ENCODE measurements at regions not wholly inside any gene's neighbourhood (a gene's known extent, or its start where the extent isn't known, plus 50 kb on each side); places are given as distances from the start of the nearest gene placed in this dataset.
A peak's percentile ranks its signal among the peaks of the same experiment; 100 is the strongest.

DNA sequence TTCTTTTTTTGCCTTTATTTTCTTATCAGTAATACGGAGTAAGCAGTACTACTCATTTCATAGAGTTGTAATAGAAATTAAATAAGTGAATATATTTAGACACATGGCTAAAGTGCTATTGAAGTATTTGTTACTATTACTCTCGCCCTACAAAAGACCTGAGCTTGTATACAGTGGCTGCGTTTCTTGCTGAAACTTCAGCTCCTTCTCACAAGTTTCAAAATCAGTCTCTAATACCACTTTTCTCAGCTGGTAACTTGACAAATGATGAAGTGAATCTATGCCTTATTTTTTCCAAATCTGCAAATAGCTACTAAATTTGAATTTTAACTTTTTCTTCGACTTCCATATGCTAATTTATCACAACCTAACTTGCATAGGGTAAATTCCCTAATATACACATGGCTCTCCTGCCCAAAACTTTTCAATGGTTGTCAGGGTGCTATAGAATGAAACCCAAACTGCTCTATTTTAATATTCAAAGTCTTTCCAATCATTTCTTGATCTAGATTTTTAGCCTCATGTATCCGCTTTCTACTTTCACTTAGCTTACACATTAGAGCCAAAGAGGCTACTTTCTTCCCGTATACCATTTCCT is 347.8 kb upstream of the GULP1 start:
- DNase-seq = no peak

DNA sequence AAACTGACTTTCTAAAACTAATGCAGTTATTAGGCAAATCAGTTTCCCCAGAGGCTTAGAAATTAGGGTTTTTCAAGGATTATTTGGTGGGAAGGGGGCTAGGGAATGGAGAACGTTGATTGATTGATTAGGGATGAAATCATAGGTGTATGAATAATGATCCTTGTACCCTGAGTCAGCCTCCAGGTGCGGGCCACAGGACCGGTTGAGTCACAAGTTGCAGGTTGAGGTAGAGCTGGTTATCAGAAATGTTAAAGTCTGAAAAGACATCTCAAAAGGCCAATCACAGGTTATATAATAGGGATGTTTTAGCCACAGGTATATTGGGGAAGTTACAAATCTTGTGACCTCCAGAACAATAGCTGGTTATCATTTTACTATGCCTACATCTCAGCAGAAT is 341.8 kb upstream of the GULP1 start:
- no peak for DNase-seq

DNA sequence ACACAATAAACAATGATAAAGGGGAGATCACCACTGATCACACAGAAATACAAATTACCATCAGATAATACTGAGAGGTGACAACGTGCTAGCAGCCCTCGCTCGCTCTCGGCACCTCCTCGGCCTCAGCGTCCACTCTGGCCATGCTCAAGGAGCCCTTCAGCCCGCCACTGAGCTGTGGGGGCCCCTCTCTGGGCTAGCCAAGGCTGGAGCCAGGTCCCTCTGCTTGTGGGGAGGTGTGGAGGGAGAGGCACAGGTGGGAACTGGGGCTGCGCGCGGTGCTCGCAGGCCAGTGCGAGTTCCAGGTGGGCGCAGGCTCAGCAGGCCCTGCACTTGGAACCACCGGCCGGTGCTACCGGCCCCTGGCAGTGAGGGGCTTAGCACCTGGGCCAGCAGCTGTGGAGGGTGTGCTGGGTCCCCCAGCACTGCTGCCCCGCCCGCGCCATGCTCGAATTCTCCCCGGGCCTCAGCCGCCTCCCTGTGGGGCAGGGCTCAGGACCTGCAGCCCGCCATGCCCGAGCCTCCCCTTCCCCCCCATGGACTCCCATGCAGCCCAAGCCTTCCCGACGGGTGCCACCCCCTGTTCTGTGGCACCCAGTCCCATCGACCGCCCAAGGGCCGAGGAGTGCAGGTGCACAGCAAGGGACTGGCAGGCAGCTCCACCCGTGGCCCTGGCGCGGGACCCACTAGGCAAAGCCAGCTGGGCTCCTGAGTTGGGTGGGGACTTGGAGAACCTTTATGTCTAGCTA is 340.0 kb upstream of the GULP1 start:
- no peak for DNase-seq

DNA sequence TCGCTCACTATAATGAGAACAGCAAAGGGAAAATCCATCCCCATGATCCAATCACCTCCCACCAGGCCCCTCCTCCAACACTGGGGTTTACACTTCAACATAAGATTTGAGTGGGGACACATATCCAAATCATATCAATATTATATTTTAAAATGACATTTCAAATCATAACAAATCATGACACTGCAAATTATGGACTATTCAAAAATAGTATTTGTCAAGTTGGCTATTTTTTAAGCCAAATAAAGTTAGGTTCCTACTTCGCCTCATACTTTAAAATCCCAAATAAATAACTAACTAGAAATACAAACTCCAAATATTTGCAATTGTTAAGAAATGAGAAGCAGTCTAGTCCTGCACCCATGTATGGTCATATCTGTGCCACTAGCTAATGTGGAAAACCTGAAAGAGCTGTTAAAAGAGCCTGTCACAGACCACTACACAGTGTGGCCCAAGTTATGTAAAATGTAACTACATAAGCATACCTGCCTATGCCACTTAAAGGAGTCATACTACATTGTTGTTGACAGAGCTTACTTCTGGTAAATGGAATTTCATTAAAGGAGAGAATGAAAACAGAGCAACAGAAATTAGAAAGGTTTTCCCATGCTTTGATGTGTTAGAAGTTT is 334.7 kb upstream of the GULP1 start:
- DNase-seq = no peak

DNA sequence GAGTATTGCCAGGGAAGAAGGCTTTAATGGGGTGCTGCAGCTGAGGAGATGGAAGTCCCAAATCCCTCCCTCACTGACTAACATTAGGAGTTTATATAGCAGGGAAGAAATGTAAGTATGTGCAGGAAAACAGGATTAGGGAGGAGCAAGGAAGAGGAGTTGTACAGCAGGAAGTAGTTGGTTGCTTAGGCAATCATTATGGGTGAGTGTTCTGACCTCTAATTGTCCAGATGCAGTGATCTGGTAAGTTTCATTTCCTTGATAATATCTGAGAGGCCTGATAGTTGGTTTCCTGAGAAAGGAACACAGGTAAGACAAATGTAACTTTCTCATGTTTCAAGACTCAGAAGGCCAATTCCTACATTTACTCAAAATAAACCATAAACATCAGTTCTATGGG is 331.9 kb upstream of the GULP1 start:
- peak; percentile 1 for DNase-seq

DNA sequence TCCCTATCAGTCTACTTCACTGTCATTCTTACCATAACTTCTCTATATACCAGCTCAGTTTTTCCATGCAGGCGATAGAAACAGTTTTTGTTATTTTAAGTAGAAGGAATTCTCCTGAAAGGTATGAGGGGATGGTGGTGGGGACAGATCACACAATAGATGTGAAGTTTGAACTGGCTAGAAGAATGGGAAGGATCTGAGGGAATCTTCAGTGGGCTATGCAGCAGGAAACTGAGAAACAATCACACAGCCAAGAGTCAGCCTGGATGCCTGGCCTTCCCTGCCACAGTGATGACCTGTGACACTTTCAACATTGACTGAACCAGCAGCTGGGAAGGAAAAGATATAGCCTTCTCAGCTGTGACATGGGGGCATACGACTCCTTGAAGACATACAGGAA is 329.1 kb upstream of the GULP1 start:
- DNase-seq = peak; percentile 8

DNA sequence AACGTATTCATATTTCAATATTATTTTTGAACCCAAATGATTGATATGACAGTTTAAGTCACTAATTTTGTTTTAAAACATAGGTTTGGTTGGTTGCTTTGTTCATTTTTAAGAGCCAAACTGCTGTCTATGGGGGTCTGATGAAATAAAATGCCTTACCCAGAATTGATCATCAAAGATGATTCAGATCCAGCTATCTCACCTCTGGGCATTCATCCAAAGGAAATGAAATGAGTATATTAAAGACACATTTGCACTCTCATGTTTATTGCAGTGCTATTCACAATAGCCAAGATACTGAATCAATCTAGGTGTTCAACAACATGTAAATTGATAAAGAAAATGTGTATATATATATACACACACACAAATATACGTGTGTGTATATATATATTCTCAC is 326.9 kb upstream of the GULP1 start:
- no peak for DNase-seq

DNA sequence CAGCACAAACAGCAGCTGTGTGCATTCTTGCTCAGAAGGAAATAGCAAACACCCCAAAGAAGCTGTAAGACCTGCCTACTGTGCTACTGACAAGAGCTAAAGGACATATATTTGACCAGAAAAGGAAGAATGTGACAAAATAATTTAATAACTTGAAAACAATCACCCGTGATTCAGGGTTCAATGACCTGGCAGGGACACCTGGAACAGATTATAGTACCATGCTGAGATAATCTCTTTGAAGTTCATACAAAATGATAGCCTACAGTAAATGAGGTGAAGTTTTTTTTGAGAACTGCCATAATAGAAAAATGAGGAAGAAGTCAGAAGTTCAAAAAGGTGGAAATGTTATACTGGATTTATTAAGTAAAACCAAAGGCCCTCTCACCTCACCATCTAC is 324.8 kb upstream of the GULP1 start:
- no peak for DNase-seq

DNA sequence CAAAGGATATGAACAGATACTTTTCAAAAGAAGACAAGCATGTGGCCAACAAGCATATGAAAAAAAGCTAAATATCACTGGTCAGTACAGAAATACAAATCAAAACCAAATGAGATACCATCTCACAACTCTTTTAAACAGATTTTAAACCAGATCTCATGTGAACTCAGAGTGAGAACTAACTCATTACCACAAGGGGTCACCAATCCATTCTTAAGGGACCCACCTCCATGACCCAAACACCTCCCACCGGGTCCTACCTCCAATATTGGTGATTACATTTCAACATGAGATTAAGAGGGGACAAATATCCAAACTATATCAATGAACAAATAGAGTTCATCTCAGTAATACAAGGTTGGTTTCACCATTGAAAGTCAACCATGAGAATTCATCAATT is 319.8 kb upstream of the GULP1 start:
- no peak for DNase-seq

DNA sequence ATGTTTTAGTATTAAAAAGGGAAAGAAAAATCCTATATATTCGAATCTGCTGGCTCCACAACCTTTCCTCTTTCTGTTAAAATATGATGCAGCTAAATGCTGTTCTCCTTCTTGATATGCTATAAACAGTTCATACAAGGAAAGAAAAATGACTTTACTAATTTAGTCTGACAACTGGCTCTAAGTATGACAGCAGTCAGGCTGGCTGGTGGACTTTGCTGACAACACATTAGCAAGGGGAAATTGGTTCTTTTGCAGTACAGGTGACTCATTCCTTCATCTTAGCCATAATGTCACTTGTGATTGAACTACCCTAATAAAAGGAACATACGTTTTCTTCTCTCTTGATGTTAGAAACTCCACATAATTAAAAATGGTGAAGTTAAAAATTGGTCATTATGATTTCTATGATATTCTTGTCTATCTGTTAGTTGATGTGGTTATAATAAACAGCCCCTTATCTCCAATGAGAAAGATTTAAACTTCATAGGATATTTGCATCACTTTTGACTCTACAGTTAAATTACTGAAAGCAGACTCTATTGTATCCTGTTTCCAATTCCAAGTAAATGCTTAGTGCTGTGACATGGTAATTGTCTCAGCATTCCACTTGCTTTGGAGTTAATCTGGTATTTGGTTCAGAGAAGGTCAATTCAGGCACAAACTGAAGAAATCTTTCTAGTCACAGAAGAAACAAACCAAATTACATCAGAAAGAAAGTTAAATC is 315.3 kb upstream of the GULP1 start:
- no peak for DNase-seq

DNA sequence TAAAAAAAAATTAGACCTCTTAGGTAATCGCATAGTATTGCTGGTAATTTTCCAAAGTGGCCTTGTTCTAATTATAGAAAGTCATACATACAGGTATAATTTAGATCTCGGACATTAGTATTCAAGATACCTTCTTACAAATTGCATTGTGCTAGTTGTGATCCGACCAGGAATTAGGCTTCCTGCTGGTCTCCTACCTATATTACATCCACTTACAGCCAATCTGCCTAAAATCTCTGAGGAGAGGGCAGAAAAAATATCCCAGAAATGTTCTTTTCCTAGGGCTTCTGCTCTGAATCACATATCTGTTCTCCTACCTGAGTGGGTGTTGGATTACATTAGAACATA is 314.7 kb upstream of the GULP1 start:
- no peak for DNase-seq

DNA sequence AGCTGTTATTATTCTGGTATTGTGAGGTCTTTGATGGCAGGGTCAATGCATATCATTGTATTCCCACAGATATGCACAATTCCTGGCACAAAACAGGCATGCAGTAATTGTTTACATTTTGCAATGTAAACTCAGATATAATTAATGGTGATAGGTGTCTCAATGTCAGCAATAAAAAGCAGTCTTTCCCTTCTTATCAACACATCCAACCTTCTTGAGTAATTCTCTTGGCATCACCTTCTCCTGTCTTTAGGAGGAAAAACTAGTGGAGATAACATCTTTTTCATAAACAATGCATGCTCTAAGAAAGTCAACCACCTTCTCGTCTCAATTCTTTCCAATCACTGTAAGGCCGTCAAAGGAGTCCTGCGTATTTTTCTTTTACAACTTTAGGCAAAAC is 313.3 kb upstream of the GULP1 start:
- DNase-seq = no peak

DNA sequence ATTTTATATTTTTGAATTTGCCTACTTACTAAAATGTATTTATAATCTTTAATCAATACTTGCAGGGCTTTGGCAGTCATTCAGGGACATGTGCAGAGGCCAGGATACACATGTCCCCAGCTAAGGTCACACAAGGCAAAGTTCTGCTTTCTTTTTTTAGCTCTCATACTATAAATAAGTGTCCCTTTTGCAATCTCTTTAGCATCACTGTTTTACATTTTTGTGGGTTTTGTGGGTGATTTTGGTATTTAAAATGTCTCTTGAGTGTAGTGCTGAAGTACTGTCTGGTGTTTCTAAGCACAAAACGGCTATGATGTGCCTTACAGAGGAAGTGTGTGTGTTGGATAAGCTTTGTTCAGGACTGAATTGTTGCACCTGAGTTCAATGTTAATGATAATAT is 309.0 kb upstream of the GULP1 start:
- no peak for DNase-seq

DNA sequence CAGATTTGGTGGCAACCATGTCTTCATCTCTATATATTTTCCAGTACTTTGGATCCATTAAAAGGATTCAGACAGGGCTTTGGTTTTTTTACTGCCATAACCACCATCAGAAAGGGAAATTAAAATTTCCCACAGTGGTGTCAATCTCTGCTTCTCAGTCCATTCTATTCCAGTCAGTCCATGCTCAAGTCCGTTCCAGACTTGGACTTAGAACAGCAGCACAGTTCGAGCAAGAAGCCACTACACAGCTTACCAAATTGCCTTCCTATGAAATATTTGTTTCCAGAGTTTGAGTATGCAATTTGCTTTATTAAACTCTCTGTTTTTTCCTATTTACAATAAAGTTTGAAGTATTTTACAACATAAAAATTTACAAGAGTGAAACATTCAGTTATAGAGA is 306.5 kb upstream of the GULP1 start:
- no peak for DNase-seq

DNA sequence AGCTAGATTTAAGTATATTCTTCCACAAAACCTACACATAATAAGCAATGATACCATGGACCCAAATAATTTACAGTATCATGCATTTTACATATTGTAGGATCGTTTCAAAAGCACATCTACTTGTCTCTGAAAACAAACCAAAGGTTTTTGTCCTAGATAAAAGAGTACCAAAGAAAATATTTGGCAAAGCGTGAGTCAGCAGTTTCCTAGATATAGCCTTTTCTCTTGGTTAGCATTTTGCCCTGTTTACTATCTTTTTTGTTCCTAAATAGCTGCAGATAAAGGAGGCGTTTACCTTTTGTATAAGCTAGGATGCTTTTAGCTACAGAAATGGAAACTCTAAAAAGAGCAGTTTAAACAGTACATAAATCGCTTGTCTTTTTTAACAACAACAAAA is 305.8 kb upstream of the GULP1 start:
- no peak for DNase-seq

DNA sequence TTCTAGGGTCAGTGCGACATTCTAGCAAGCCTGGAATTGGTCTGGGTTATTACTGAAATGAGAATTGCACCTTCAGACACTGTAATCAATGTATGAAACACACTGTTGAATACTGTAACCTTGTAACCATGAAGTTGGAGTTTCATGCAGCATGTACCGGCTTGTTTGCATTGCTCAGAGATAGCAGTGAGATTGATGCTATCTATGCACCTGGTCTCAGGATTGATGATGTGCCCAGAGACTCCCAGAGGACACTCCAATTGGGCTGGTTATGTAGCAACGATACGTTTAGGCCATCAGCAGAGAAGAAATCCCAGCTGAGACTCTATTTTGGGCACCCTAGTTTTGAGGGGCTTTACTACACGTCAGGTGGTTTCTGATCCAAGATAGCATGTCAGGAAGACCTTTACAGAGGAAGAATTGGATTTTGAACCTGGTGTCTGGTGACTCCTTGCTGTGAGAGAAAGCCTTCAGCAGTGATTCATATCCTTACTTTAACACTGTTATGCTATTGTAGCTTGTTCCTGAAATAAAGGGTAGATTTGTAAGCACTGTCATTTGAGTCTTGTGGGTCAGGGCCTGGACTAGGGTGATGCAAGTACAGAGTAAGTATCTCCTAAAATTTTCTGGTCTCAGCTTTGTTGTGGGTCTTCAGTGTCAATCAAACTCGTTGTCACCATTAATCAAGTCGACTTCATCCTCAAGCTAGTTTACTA is 305.1 kb upstream of the GULP1 start:
- DNase-seq = peak; percentile 8

DNA sequence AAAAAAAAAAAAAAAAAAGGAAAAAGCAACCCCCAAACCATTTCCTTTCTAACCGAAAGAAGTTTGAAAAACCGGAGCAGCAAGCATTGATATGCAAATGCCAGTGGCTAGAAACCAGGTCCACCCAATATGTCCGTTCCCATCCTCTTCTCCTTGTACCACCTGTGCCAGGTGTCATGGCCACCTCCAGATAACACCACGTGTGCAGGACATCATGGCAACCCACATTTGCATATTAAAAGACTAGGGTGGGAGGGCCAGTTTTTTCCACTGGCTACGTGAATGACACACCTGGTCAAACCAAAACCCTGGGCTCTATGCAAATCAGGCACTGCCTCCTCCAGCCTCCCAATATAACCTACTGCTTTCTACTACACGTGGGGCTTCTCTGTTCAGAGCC is 303.3 kb upstream of the GULP1 start:
- DNase-seq = no peak

DNA sequence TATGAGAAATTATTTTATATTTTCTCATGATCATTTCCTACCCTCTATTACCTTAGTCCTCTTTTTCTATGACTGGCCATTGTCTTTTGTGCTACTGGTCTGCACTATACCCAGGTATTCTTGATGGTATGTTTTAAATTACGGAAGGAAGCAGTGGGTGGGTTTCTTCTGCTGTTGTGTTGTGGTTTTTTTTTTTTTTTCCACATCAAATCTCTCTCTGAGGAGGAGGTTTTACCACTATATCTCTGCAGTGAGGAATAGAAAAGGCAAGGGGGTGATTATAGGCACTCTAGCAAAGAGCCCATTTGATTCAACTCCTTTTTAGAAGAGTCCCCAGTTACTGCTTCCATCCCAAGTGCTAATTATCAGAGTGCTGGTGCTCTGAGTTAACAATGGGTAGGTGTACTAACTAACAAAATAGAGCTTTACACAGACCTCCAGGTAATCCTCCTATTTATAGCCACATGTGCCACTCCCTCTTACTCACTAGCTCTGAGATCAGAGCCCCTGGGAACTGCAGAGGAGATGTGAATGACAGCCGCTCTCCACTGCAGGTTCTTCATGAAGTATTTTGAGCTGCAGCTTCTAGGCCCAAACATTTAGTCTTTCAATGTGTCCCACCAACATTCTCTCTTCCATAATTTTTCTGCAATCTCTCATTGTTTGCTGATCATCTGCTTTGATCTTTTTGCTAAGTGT is 301.6 kb upstream of the GULP1 start:
- no peak for DNase-seq

DNA sequence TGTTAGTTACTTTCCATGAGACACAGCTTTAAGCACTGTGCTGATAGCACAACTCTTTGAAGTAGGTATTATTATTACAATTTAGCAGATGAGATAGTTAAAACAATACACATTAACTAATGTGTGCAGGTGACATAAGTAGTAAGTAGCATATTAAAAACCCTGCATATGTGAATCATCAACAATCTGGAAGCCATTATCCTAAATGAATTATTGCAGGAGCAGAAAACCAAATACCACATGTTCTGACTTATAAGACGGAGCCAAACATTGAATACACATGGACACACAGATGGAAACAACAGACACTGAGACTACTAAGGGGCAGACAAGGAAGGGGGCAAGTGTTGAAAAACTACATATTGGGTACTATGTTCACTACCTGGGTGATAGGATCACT is 300.3 kb upstream of the GULP1 start:
- no peak for DNase-seq

DNA sequence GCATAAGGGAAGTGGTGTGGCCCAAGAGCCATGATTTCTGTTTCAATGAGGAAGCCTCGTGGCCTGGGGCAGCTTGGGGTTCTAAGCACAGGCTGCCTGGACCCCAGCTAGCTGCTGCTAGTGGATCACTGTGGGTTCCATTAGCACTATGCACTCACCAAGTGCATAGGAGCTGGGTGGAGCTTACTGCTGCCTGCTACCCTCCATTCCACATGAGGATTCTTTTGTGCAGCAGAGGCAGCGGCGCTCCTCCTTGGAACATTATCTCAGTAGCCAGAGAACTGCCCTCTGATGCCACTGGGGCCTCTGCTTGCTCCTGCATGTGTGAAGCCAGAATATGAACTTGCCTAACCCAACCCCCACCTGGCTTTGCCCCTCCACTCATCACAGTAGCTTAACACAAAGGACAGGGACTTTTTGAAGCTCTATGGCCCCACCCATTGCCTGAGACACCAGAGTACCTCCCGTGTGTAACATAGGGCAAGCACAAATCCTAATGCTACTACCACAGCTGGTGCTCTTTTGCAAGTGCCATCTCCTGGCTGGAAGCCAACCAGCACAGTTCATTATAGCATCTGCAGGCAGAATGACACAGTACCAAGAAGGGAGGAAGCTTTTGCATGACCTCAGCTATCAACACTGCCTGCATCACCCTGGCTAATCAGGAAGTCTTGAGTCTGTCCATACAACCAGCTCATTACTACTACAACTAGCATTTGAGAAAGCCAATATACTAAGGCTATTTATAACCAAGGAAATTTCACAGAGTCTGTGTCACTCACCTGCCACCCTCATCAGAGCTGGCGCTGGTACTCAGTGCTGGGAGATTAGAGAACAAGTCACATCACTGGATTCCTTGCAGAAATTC is 297.0 kb upstream of the GULP1 start:
- no peak for DNase-seq

DNA sequence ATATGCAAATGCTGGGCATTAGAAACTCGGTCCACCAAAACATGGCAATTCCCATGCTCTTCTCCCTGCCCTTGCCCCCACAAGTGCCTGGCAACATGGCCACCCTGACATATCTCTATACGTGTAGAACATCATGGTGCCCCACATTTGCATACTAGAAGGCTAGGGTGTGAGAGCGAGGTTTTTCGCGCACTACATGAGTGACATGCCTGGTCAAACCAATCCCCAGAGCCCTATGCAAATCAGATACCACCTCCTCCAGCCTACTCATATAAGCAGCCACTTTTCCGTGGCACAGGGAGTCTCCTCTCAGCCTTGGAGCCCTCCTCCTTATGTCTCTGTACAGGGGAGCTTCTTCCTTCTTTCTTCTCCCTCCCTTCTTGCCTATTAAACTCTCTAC is 296.1 kb upstream of the GULP1 start:
- DNase-seq = no peak

DNA sequence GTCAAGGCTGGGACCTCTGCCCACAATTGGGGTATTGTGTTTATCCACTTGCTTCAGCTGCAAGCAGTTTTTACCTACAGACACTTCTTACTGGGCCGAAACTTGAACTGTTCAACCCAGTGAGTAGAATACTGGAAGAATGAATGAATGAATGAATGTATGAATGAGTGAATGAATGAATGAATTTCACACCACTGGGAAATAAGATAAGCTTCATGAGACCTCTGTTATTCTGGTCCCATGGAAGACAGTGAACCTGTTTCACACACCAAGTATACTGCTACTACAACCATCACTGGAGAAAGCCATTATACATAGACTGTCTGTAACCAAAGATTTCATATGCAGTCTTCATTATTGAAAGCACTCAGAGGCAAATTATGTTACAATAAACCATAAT is 295.0 kb upstream of the GULP1 start:
- DNase-seq = no peak

Measured in dermis blood vessel endothelial cell (primary cell).